Astrocyte of the cerebellum (primary cell): ENCODE measurements at regions not wholly inside any gene's neighbourhood (a gene's known extent, or its start where the extent isn't known, plus 50 kb on each side); places are given as distances from the start of the nearest gene placed in this dataset.

Experiments used
- DNase-seq: peaks from one replicate; pipeline ENCODE4 v3.0.0-alpha.2; 2011; ENCODE audit warnings: low read depth
- H3K4me3 ChIP-seq: 2 replicates; pipeline ENCODE4 v1.5.1; 2011; ENCODE audit warnings: mild to moderate bottlenecking, low read depth, low read length, moderate library complexity
- in situ Hi-C: cut with HindIII; loops from 2 replicates; pipeline ENCODE4 v1.10.0; 2017; ENCODE audit warnings: low sequenced_read_pairs
- TF ChIP-seq, protein P1 (sequence below): IDR thresholded peaks from 2 replicates; pipeline ENCODE4 v1.5.1; 2012; ENCODE audit warnings: low read length, low read depth, moderate library complexity, mild to moderate bottlenecking; ENCODE audit errors: missing control alignments

DNA sequence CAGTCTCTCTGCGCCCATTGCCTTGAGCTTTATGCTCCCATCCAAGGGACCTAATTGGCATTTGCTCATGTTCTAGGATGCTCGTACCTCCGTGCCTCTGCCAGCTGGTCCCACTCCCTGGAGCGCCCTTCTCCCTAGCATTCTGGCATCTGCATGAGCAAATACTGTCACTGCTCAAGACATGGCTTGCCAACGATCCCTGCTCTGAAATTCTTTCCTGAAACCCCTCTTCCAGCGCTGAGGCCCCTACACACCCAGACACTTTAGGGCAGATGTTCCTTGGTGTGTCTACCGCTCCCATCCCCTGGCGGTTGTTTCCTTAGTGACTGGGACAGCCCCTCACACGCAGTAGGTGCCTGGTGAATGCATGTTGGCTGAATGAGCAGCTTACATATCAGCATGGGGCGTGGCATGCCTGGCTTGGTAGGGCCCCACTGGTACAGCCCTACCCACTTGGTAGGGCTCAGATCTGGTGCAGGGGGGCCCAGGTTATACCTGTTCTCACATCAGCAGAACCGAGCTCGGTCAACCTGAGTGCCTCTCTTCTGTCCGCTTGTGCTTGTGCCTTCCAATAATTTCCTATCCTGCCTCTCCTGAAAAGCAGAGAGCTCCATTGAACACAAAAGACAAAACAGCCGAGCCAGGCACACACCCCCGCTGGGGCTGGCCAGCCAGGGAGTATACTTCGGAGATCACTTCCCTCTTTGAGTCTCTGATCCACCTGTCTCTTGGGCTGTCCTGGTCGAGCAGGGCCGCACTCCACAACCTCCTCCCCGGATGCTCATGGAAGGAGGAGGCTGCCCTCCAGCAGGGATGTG is 59.2 kb downstream of the INHBB start:
- no peak overlapping the region for H3K4me3 ChIP-seq
- no peak for DNase-seq
- TF ChIP-seq, protein P1, sequence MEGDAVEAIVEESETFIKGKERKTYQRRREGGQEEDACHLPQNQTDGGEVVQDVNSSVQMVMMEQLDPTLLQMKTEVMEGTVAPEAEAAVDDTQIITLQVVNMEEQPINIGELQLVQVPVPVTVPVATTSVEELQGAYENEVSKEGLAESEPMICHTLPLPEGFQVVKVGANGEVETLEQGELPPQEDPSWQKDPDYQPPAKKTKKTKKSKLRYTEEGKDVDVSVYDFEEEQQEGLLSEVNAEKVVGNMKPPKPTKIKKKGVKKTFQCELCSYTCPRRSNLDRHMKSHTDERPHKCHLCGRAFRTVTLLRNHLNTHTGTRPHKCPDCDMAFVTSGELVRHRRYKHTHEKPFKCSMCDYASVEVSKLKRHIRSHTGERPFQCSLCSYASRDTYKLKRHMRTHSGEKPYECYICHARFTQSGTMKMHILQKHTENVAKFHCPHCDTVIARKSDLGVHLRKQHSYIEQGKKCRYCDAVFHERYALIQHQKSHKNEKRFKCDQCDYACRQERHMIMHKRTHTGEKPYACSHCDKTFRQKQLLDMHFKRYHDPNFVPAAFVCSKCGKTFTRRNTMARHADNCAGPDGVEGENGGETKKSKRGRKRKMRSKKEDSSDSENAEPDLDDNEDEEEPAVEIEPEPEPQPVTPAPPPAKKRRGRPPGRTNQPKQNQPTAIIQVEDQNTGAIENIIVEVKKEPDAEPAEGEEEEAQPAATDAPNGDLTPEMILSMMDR: no peak
- in situ Hi-C loops: loop anchor here (5.0 kb wide), 2 partner anchors 43 to 67 kb away; no protein-coding TSS in a partner anchor

GRCh38 chr2:120405759-120406099 is 59.8 kb downstream of the INHBB start:
- H3K4me3 ChIP-seq: no peak overlapping the region
- DNase-seq: no peak
- in situ Hi-C loops: no loop called here
- TF ChIP-seq, protein P1: no peak

DNA sequence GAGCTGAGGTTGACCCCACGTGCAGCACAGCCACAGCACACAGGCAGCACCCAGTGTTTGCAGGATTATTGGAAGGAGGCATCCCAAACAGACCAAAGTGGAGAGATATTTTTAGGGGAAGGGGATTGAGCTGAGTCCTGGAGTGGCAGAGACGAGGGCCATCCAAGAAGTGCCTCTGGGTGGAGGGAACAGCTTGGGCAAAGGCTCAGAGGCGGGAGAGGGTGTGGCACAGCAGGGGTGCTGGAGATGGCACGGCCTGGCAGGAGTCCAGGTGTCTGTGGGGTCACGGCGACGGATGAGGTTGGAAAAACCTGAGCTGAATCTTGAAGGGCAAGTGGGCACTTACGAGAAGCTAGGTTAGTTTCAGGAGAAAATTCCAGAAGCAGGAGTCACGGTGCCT is 60.6 kb downstream of the INHBB start:
- in situ Hi-C loops: no loop called here
- TF ChIP-seq, protein P1: no peak
- DNase-seq: no peak
- no peak overlapping the region for H3K4me3 ChIP-seq

DNA sequence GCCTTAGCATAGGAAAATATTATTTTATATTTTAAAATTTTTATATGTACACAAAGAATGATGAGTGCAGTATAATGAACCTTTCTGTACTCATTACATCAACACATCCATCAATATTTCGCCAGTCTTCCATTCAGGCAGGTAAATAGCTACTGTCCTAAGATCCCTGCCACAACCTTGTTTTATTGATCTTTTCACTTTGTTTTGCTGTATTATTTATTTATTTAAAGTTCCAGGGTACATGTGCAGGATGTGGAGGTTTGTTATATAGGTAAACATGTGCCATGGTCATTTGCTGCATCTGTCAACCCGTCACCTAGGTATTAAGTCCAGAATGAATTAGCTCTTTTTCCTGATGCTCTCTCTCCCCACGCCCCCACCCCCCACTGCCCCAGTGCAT is 64.6 kb downstream of the INHBB start:
- in situ Hi-C loops: no loop called here
- no peak for DNase-seq
- TF ChIP-seq, protein P1: no peak
- no peak overlapping the region for H3K4me3 ChIP-seq

DNA sequence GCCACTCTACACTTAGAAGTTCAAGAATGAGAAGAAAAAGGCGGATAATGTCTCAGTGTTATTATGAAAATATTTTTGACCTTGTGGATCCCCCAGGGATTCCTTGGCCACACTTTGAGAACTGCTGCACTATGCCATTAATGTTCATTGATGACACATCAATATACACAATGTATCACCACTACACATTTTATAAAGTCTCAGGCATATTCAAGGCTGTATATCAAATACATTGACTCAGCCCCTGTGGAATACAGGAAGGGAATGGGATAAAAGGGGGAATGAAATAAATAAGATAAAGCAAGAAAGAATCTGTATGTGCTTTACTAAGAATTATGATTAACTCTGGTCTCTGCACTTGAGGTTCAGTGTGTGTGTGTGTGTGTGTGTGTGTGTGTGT is 69.1 kb downstream of the INHBB start:
- in situ Hi-C loops: no loop called here
- no peak for DNase-seq
- TF ChIP-seq, protein P1: no peak

GRCh38 chr2:120415728-120416509 is 70.0 kb downstream of the INHBB start:
- in situ Hi-C loops: no loop called here
- no peak overlapping the region for H3K4me3 ChIP-seq
- no peak for DNase-seq
- TF ChIP-seq, protein P1: no peak

More for the DNA sequence above, 69.1 kb downstream of the INHBB start:
- H3K4me3 ChIP-seq: no peak overlapping the region
